ENCODE measurements at regions not wholly inside any gene's neighbourhood (a gene's known extent, or its start where the extent isn't known, plus 50 kb on each side); places are given as distances from the start of the nearest gene placed in this dataset.
"Not testable (repeated sequence)": the region's sequence is repeated elsewhere in the genome, so short reads cannot be mapped to it uniquely, and the experiment has no call there.

- no peak overlapping the region for H3K4me3 ChIP-seq
- no peaks in the 10 kb centered on the region for H3K36me3 ChIP-seq (ENCODE audit: low read depth)
- no peaks in the 10 kb centered on the region for H3K9me3 ChIP-seq
- no peaks in the 10 kb centered on the region for H3K4me1 ChIP-seq (ENCODE audit: low read depth)
- TF ChIP-seq, protein P1, sequence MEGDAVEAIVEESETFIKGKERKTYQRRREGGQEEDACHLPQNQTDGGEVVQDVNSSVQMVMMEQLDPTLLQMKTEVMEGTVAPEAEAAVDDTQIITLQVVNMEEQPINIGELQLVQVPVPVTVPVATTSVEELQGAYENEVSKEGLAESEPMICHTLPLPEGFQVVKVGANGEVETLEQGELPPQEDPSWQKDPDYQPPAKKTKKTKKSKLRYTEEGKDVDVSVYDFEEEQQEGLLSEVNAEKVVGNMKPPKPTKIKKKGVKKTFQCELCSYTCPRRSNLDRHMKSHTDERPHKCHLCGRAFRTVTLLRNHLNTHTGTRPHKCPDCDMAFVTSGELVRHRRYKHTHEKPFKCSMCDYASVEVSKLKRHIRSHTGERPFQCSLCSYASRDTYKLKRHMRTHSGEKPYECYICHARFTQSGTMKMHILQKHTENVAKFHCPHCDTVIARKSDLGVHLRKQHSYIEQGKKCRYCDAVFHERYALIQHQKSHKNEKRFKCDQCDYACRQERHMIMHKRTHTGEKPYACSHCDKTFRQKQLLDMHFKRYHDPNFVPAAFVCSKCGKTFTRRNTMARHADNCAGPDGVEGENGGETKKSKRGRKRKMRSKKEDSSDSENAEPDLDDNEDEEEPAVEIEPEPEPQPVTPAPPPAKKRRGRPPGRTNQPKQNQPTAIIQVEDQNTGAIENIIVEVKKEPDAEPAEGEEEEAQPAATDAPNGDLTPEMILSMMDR (IDR thresholded peaks at IDR 0.05), result no peak
- ATAC-seq, result no peak
- no peak for DNase-seq
- intact Hi-C loops (cut with DNase I, micrococcal nuclease), result no loop called here
Observed at GRCh38 chr12:46065412-46066166, 75.2 kb upstream of the SCAF11 start.

GRCh38 chr12:46064548-46064947 is 74.2 kb upstream of the SCAF11 start:
- intact Hi-C loops (cut with DNase I, micrococcal nuclease), result no loop called here
- no peak for ATAC-seq
- no peak for DNase-seq
- Histone ChIP-seq H3K4me1 (ENCODE audit: low read depth) (no peaks in the 10 kb centered on the region), H3K9me3 (no peaks in the 10 kb centered on the region), H3K36me3 (ENCODE audit: low read depth) (no peaks in the 10 kb centered on the region), H3K4me3 (no peak overlapping the region)
- TF ChIP-seq, protein P1 (IDR thresholded peaks at IDR 0.05), result no peak

DNA sequence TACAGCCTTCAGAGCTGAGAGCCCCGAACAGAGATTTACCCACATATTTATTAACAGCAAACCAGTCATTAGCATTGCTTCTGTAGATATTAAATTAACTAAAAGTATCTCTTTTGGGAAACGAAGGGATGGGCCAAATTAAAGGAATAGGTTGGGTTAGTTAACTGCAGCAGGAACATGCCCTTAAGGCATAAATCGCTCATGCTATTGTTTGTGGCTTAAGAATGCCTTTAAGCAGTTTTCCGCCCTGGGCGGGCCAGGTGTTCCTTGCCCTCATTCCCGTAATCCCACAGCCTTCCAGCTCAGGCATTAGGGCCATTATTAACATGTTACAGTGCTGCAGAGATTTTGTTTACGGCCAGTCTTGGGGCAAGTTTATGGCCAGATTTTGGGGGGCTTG is 68.3 kb upstream of the SCAF11 start:
- intact Hi-C loops (cut with DNase I, micrococcal nuclease); H3K4me1 ChIP-seq (ENCODE audit: low read depth); H3K4me3 ChIP-seq; DNase-seq; ATAC-seq; H3K36me3 ChIP-seq (ENCODE audit: low read depth): not testable (repeated sequence)
- H3K9me3 ChIP-seq, result peaks cover 15% of the 10 kb centered on the region

DNA sequence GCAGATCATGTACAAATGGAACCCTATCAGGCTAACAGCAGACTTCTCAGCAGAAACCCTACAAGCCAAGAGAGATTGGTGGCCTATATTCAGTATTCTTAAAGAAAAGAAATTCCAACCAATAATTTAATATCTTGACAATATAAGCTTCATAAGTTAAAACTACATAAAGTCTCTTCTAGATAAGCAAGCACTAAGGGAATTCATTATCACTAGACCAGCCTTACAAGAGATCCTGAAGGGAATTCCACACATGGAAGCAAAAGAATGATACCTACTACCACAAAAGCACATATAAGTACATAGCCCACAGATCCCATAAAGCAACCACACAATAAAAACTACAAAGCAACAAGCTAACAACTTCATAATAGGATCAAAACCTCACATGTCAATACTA is 60.4 kb upstream of the SCAF11 start:
- H3K4me3 ChIP-seq, result no peak overlapping the region
- no peaks in the 10 kb centered on the region for H3K4me1 ChIP-seq (ENCODE audit: low read depth)
- DNase-seq, result no peak
- TF ChIP-seq, protein P1 (IDR thresholded peaks at IDR 0.05), result no peak
- no peak for ATAC-seq
- intact Hi-C loops (cut with DNase I, micrococcal nuclease), result no loop called here
- no peaks in the 10 kb centered on the region for H3K36me3 ChIP-seq (ENCODE audit: low read depth)
- peaks cover 21% of the 10 kb centered on the region for H3K9me3 ChIP-seq

- DNase-seq (no peak), ATAC-seq (no peak)
- no peaks in the 10 kb centered on the region for H3K4me1 ChIP-seq (ENCODE audit: low read depth)
- H3K9me3 ChIP-seq, result peaks cover 21% of the 10 kb centered on the region
- intact Hi-C loops (cut with DNase I, micrococcal nuclease), result no loop called here
- TF ChIP-seq, protein P1 (IDR thresholded peaks at IDR 0.05), result no peak
- H3K36me3 ChIP-seq (ENCODE audit: low read depth), result no peaks in the 10 kb centered on the region
- H3K4me3 ChIP-seq, result no peak overlapping the region
Observed at GRCh38 chr12:46049665-46050064, 59.3 kb upstream of the SCAF11 start.

- H3K4me1 ChIP-seq (ENCODE audit: low read depth), result no peaks in the 10 kb centered on the region
- ATAC-seq (no peak), DNase-seq (no peak)
- H3K9me3 ChIP-seq, result peaks cover 20% of the 10 kb centered on the region
- TF ChIP-seq, protein P1 (IDR thresholded peaks at IDR 0.05), result no peak
- no peaks in the 10 kb centered on the region for H3K36me3 ChIP-seq (ENCODE audit: low read depth)
- intact Hi-C loops (cut with DNase I, micrococcal nuclease), result no loop called here
- no peak overlapping the region for H3K4me3 ChIP-seq
Observed at GRCh38 chr12:46046436-46046835, 56.1 kb upstream of the SCAF11 start.
